HG02840 (cell line): ENCODE measurements at regions not wholly inside any gene's neighbourhood (a gene's known extent, or its start where the extent isn't known, plus 50 kb on each side); places are given as distances from the start of the nearest gene placed in this dataset.
A peak's percentile ranks its signal among the peaks of the same experiment; 100 is the strongest.

Experiments
- ATAC-seq: cut with Tn5 transposase; IDR thresholded peaks from one replicate; pipeline ENCODE4 v1.9.1; 2021; ENCODE audit warnings: mild to moderate bottlenecking, moderate library complexity, moderate number of reproducible peaks; ENCODE audit not compliant: unreplicated experiment, low FRiP score

DNA sequence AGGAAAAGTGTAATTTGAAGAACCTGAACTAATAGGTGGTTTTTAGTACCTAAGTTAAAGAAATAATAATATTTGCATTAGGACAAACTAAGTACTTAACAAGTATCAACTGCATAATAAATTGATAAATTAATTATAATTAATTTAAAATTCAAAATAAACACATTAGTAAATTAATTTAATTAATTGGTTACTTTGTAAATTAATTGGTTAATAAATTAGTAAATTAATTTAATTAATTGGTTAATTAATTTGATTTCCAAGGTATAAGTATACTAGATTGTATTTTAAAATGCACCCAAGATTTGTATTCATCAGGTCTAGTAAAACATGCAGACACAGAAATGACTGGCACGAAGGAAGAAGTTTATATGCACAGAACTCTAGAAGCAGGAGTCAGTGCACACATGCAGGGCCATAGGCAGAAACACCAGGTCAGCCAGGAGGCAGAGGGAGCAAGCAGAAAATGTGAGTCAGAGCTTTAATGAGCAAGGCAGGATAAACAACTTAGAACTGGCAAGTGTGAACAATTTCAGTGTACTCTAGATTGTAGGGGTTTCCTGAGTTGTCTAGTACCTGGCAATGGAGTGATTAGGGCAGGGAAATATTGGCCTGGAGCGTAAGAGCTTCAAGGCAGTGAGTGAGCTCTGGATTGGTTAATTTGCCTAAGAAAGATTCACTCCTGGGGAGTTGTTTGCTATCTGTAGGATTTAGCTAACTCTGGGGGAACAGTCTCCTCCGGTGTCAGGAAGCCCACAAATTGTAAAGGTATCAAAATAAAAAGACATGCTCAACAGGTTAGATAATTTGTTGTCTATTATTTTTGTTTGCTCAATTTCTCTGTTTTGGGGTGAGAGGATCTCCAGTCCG, 665.7 kb downstream of the MRPL39 start:
- no peak for ATAC-seq

DNA sequence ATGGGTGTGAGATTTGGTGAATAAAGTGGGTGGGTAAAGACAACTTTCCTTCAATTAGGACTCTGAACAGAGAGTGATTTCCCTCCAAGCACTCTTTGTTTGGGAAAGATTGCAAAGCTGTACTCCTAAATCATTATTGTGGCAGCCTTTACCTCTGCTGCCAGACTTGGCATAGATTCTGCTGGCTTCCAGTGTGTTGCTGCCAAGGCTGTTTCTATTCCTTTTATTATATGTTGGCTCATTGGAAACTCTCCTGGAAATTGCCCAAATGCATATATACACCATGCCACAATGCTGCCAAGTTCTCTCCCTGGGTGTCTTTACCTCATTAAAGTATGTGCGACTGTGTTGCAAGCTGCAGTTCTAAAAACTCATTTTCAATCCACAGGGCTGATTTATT, 668.0 kb downstream of the MRPL39 start:
- ATAC-seq, result no peak

DNA sequence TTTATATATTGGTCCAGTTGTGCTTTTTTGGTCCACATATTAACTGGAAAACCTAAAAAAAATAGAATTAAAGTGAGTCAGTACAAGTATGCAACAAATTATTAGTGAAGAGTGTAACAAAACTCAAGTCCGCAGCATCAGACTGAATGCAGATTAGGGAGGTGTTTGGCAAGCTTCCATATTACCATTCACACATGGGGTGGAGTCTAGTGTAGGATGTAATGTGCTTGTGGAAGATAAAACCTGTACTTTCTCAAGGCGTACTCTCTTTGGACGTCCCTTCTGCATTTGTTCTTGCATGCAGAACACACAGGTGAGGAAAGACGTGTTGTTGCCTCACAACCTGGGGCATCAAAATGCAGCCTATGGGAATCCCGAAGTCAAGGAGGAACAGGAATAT, 668.7 kb downstream of the MRPL39 start:
- no peak for ATAC-seq

DNA sequence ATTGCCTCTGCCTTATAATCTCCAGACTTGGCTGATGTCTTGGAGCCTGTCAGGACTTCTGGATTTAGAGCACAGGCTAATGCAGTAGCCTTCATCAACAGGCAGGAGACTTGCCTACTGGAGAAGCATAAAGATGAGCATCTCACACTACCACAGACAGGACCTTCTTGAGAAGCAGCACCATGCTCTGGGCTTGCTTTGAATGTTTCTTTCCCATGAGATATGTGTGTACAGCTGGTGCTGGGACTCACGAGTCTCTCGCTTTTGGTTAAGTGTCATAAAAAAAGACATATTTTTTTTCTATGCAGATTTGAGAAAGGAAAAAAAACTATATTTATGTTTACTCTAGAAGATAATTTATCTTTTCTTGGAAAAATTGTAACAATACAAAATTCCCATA, 671.3 kb downstream of the MRPL39 start:
- ATAC-seq, result no peak

DNA sequence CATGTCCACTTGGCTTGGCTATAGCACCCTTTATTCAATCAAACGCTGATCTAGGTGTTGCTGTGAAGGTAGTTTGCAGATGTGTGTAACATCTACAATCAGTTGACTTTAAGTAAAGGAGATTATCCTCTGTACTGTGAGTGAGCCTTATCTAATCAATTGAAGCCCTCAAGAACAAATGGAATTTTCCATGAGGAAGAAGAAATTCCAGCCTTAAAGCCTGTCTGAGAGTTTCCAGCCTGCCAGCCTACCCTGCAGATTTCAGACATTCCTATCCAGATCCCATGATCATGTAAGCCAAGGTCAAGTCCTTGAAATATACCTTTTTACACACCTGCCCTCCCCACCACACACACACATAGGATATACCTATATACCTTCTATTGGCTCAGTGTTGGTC, 696.7 kb downstream of the MRPL39 start:
- ATAC-seq, result no peak

DNA sequence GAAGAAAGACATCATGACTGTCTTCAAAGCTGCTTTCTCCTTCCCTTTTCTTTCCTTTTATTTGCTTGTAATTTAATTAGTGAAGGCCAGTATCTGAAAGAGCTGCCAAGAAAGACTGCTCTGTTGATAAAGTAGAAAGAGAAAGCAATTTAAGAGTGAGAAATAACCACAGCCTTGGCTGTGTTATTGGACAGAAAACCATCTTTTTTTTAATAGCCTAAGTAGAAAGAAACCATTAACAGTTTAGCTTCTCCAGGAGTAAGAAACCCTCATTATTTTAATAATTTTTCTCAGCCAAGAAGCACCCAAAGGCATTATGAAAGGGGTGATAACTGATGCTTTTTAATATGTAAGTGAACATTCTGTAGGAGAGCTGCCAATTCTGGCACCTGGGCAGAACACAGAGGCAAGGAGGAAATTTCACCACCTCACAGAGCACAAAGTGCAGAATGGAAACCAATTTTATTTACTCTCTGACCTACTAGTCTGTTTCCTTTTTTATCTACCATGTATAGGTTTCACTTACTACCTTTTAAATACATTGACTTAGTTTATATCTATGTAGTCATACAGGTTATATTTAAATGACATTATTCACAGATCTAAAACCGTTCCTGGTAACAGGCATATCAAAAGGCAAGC, 703.2 kb downstream of the MRPL39 start:
- ATAC-seq, result no peak

DNA sequence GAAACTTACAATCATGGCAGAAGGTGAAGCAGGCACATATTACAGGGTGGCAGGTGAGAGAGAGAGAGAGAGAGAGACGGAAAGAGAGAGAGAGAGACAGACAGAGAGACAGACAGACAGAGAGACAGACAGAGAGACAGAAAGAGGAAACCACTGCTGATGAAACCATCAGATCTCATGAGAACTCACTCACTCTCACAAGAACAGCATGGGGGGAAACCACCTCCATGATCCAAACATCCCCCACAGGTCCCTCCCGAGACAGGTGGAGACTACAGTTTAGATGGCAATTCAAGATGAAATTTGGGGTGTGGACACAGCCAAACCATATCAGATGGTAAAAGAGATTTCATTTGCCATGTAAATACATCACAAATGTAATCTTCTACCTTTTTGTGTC, 708.1 kb downstream of the MRPL39 start:
- peak; percentile 52 for ATAC-seq

DNA sequence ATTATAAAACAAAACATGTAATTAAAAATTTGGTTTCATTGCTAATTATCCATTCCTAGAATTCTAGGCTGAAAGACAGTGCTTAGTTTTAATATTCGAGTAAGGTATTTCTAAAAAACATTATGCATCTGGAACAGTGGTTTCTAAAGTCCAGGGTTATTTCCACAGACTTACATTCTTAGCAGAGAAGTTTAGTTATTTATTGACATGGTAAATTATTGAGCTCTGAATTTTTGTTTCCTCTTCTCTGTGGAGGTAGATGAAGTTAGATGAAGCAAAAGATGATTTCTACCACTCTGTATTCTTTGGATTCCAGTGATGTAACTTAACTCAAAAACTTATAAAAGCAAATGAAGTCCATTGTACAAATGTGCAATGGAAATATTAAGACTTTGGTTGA, 709.4 kb downstream of the MRPL39 start:
- peak; percentile 44 for ATAC-seq

DNA sequence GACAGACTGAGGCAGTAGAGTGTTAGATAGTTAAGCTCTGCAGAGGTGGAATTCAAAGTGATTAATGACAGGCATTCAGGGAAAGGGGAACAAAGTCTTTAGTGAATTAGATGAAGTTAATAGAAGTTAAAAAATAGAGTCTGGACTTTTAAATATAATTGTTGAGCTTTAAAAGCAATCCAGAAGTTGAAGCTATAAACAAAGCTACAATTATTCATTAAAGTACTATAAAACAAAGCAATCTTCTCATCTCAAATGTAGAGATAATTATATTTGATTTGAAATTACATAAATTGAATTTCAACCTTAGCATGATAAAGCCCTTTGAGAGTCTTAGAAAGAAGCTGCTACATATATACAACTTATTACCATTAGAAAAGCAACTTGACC, 710.6 kb downstream of the MRPL39 start:
- no peak for ATAC-seq

DNA sequence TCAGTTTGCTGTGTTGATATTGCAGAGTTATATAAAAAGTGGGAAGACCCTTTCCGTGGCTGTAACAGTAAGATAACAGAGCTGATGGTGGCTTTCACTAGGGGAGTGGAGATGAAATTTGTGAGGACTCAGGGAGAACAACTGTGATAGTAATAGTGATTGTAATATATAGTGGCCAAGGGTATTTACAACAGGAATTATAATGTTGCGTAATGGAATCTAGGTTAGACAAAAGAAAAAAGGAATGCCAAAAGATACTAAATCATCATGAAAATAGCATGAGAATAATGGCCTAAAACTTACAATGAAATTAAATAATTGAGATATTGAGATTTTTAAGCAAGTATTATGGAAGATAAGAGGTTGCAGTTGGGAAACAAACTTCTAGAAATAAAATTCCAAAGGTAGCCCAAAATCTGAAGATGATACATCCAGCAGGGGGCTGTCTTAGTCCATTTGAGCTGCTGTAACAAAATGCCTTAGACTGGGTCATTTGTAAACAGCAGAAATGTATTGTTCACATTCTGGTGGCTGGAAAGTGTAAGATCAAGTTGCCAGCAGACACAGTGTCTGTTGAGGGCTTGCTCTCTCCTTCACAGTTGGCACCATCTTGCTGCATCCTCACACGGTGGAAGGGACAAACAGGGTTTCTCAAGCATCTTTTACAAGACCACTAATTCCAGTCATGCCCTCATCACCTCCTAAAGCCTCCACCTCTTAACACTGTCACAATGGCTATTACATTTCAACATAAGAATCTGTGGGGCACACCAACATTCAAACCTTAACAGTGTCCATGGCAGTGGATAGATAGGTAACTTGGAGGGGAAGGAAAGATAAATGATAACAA, 711.2 kb downstream of the MRPL39 start:
- peak; percentile 64 for ATAC-seq

DNA sequence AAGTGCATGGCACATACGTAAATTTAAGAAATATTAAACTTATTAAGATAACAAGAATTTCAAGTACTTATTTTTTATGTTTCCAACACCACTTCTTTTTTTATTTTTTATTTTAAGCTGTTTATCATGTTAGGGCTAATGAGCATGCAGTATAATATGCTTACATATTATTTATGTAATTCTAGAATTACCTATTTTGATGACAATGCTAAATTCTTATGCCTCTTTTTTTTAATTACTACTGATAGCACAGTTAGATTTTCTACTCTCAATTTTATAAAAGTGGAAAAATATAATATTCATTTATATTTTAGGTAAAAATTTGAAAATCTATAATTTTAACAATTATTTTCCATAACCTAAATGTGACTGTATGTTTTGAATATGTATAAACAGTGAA, 713.0 kb downstream of the MRPL39 start:
- ATAC-seq, result no peak

DNA sequence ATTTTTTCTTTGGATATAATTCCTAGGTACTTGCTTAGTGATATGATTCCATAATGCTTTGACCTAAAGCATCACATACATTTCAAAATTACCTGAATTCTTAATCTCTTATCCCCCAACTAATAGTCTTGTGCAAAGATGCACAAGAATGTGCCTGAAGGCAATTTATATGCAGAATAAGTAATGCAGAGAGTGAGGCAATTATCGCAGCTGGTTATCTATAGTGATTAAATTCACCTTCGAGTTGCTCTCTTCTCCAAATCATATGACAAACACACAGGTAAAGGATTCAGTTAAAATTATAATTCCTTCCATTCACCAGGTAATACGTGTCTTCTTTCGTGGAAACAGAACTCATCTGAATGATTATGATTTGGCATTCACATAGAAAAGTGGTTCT, 717.3 kb downstream of the MRPL39 start:
- ATAC-seq, result no peak

DNA sequence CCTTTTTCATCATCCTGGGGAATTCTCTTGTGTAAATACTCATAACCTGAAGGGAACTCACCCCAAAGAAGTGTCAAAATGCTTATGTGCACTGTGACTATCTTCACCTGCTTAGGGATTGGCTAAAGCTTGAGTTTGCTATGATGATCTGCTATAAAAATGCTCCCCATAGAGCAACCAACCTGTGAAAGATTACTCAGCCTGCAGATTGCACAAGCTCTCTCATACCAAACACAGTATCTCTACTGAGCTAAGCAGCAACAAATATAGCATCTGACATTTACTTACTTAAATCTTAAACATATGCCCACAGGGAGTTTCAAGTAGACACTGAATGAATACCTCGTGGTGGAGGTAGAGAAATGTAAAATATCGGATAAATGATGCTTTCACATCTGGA, 725.8 kb downstream of the MRPL39 start:
- ATAC-seq, result no peak

DNA sequence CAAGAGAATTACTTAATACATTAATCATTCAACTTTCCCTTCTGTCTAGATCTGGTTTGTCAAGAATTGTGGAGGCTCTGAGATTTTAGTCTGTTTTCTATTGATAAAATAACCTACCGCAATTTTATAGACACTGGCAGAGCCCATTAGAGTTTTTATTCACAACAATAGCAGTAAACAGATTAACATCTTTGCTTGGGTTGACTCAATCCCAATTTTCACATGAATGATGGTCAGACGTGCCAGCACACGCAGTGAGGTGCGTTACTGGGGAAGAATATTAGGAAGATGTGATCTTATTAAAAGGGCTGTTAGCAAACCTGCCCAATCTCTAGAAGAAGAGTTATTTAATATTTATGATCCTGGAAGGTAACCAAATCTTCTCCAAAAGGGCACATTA, 736.6 kb downstream of the MRPL39 start:
- no peak for ATAC-seq

DNA sequence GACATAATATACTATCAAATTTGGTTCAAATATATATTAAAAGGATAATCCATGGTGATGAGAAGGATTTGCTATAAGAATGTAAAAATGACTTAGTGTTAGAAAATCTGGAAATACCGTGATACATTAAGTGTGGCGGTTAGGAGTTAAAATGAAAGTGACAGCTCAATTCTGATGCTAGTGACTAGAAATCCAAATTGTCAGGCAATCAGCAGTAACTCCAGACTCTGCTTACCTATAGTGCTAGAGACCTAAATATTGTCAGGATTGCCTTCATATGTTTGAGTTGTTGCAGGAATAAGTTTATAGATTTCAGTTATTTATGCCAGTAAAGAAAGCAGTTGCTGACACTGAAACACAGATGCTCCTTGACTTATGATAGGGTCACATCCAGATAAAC, 737.4 kb downstream of the MRPL39 start:
- no peak for ATAC-seq

DNA sequence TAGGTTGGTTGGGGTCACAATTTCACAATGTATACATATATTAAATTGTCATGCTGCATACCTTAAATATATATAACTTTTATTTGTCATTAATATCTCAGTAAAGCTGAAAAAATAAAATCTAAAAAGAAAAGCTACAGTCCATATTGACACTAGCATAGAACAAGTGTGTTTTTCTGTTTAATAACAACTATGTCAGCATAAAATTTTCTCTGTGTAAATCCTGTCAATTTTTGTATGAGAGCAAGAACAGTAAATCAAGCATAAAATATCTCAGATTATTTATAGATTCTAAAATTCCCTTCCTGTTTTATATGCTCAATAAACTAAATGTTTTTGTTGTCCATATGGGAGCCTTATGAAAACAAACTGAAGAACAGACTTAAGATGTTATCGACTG, 739.2 kb downstream of the MRPL39 start:
- no peak for ATAC-seq

DNA sequence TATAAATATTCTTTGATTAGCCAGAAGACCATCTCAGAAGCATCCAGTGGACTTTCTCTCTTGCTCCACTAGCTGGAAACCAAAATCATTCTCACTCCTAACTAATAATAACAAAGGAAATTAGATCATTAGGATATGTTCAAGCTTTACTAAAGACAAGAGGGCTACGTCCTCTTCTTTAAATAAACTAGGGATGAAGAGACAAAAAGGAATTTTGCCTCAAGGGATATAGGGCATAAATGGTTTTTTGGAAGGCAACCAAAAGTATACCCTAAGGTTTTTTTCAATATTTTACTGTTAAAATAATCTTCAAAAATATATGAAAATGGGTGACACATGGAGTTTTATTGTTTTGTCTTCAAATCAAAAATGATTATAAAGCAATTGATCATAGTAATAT, 745.8 kb downstream of the MRPL39 start:
- ATAC-seq, result no peak

DNA sequence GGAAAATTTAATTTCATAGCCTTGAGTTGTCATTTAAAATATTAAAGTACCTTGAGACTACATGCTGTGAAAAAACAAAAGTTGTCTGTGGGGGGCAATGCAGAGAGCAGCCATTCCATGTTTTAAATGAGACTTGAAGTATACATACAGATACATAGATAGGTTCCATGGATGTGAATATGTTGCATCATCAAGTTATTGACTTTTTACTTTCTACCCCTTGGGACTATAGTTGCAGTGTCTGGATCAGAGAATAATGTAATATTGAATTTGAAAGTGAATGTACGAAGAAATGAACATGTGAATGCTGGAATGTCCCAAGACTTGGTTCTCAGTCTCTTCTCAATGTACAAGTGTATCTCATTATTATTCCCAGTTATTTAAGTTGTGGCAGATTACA, 751.0 kb downstream of the MRPL39 start:
- ATAC-seq, result no peak

DNA sequence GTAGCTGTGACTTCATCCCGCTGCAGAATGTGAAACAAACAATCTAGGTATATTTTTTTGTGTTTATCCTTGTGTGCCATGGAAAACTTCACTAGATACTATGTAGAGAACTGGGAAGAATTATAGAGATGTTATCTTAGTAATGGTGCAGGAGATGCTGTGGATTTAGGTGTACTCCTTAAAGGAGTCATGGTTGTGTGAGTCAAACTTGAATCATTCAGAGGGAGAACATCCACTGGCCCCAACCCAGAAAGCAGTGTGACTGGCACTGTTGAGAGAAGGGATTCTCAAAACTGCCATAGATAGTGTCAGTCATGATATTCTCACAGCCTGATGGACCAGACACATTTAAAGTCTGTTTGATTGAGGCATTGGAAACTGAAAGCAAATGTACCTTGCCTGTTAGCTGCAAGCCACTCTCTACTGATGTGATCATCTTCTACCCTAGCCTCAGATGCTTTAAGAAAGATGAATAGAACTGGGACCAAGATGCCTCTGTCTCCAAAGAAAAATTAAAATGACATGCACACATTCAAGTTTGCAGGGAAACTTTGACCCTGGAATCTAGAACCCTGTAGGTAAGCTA, 754.6 kb downstream of the MRPL39 start:
- ATAC-seq, result no peak

DNA sequence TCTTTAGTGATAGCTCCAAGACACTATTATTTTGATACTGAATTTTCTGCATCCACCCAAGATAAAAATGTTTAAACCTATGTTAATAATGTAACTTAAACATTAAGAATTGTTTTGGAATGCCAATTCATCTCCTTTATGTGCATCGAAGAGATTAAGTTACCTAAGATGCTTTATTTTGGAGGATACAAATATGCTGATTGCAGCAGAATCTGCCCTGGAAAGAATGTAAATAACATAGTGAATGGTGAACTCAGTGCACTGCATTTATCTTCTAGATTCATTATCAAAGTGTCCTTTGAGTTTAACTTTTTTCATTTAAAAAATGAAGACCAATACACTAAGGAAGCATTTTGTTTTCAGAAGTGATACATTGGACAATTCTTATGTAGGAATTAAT, 757.2 kb downstream of the MRPL39 start:
- no peak for ATAC-seq

DNA sequence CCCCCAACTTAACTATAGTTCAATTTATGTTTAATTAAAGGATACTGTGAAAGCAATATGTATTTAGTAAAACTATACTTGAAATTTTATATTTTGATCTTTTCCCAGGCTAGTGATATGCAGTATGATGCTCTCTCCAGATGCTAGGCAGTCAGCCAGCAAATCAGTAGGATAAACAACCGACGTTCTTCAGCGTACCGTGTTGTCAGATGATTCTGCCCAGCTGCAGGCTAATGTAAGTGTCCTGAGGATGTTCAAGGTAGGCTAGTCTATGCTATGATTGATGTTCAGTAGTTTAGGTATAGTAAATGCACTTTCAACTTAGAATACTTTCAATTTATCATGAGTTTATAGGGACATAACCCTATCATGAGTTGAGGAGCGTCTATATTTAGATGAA, 762.6 kb downstream of the MRPL39 start:
- no peak for ATAC-seq
